Tibial nerve (tissue), 3 donors: ENCODE measurements at regions not wholly inside any gene's neighbourhood (a gene's known extent, or its start where the extent isn't known, plus 50 kb on each side); places are given as distances from the start of the nearest gene placed in this dataset.

Experiments
- CTCF ChIP-seq, 5 experiments: fragments of 200-600 bp in 3 of 5; fragments of 450-650 bp in 2 of 5; sonication (generic) in 3 of 5; IDR thresholded peaks; one replicate each; pipeline ENCODE4 v1.5.1; 2016 to 2019; ENCODE audit warnings: antibody characterized with exemption in 5 of 5, mild to moderate bottlenecking in 3 of 5, moderate library complexity in 2 of 5
- POLR2A ChIP-seq, 2 donors: fragments of 450-650 bp; IDR thresholded peaks; one replicate each; pipeline ENCODE4 v1.6.1; 2017; ENCODE audit warnings: antibody characterized with exemption in 2 of 2, mild to moderate bottlenecking in 2 of 2, moderate library complexity in 2 of 2

- TF ChIP-seq CTCF (IDR thresholded peaks at IDR 0.05) (no peak), POLR2A (IDR thresholded peaks at IDR 0.05) (no peak)
These were observed 86.5 kb upstream of the ANKRD55 start for GRCh38 chr5:56319526-56320181.
